HFFc6 (cell line): ENCODE measurements at regions not wholly inside any gene's neighbourhood (a gene's known extent, or its start where the extent isn't known, plus 50 kb on each side); places are given as distances from the start of the nearest gene placed in this dataset.
"Not testable (repeated sequence)": the region's sequence is repeated elsewhere in the genome, so short reads cannot be mapped to it uniquely, and the experiment has no call there.

Source experiments
- DNase-seq: peaks from one replicate; pipeline ENCODE4 v3.0.0-alpha.2; 2018
- H3K27ac Mint-ChIP-seq: 2 replicates; pipeline ENCODE4 v1.8.0; 2020; ENCODE audit warnings: mild to moderate bottlenecking, mixed read lengths
- H3K27me3 Mint-ChIP-seq: 2 replicates; pipeline ENCODE4 v1.8.0; 2021; ENCODE audit warnings: mild to moderate bottlenecking, moderate library complexity, mixed read lengths; ENCODE audit not compliant: insufficient read depth
- H3K36me3 Mint-ChIP-seq: 2 replicates; pipeline ENCODE4 v1.8.0; 2021; ENCODE audit warnings: low read depth, mixed read lengths
- H3K4me1 Mint-ChIP-seq: 2 replicates; pipeline ENCODE4 v1.8.0; 2020; ENCODE audit warnings: low read depth, mixed read lengths
- H3K4me3 Mint-ChIP-seq: 2 replicates; pipeline ENCODE4 v1.8.0; 2020; ENCODE audit warnings: mild to moderate bottlenecking, moderate library complexity, mixed read lengths
- H3K9me3 Mint-ChIP-seq: 2 replicates; pipeline ENCODE4 v1.8.0; 2020; ENCODE audit warnings: mild to moderate bottlenecking, mixed read lengths
- TF ChIP-seq, protein P1 (sequence below): fragments of 200-600 bp; sonication (generic); IDR thresholded peaks from 2 replicates; pipeline ENCODE4 v1.5.0; 2021; ENCODE audit warnings: antibody characterized with exemption, mild to moderate bottlenecking

DNA sequence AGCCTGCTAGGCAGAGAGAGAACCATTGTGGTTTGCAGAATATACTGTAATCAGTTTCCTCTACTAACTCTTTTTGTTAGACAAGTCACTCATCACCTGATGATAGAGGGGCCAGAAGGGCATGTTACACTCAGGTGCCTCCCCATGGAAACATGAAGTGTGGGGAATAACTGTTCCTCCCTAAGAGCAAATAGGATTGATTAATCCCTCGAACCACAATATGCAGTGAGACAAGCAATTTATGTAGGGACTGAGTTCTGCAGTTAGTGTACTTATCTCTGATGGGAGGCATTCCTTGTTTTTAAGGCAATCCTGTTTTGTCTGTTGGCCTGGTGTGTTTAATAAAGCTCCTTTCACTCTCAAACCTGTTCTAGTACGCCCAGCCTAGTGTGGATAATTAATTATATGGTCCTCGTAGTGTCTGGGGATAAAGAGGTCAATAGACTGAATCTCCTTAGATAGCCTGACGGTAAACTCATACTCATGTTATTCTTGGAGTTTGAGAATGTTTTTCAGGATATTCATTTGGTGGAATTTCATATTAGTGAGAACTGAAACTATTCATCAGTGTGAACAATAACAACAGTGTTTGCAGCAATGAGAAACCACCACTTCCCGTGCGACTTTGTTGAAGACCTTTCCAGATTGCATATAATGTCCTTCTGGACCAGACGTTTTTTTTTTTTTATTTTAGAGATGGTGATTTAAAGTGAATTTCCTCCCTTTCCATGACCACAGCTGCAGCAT lies 344.8 kb upstream of the FZD8 start:
- Mint-ChIP-seq H3K4me3 (no peak overlapping the region), H3K9me3 (no peaks in the 10 kb centered on the region), H3K27me3 (peaks cover 7% of the 10 kb centered on the region), H3K27ac (no peak overlapping the region), H3K36me3 (no peaks in the 10 kb centered on the region), H3K4me1 (no peaks in the 10 kb centered on the region)
- TF ChIP-seq, protein P1, sequence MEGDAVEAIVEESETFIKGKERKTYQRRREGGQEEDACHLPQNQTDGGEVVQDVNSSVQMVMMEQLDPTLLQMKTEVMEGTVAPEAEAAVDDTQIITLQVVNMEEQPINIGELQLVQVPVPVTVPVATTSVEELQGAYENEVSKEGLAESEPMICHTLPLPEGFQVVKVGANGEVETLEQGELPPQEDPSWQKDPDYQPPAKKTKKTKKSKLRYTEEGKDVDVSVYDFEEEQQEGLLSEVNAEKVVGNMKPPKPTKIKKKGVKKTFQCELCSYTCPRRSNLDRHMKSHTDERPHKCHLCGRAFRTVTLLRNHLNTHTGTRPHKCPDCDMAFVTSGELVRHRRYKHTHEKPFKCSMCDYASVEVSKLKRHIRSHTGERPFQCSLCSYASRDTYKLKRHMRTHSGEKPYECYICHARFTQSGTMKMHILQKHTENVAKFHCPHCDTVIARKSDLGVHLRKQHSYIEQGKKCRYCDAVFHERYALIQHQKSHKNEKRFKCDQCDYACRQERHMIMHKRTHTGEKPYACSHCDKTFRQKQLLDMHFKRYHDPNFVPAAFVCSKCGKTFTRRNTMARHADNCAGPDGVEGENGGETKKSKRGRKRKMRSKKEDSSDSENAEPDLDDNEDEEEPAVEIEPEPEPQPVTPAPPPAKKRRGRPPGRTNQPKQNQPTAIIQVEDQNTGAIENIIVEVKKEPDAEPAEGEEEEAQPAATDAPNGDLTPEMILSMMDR: no peak
- no peak for DNase-seq

DNA sequence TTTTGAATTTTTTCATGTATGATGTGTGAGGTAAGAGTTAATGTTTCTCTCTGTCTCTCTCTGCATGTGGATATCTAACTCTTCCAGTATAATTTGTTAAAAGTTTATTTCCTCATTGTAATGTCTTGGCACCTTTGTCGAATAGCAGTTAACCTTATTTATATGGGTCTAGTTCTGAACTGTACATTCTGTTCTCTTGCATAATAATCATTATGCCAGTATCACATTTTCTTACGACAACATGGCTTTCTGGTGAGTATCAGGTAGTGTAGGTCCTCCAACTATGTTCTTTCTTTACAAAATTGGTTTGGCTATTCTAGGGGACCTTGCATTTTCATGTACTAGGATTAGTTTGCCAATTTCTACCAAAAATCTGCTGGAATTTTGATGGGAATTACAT lies 337.0 kb upstream of the FZD8 start:
- DNase-seq: no peak
- Mint-ChIP-seq H3K4me1 (no peaks in the 10 kb centered on the region), H3K36me3 (no peaks in the 10 kb centered on the region), H3K4me3 (no peak overlapping the region), H3K9me3 (no peaks in the 10 kb centered on the region), H3K27ac (no peak overlapping the region), H3K27me3 (peaks cover 3% of the 10 kb centered on the region)
- TF ChIP-seq, protein P1: no peak

DNA sequence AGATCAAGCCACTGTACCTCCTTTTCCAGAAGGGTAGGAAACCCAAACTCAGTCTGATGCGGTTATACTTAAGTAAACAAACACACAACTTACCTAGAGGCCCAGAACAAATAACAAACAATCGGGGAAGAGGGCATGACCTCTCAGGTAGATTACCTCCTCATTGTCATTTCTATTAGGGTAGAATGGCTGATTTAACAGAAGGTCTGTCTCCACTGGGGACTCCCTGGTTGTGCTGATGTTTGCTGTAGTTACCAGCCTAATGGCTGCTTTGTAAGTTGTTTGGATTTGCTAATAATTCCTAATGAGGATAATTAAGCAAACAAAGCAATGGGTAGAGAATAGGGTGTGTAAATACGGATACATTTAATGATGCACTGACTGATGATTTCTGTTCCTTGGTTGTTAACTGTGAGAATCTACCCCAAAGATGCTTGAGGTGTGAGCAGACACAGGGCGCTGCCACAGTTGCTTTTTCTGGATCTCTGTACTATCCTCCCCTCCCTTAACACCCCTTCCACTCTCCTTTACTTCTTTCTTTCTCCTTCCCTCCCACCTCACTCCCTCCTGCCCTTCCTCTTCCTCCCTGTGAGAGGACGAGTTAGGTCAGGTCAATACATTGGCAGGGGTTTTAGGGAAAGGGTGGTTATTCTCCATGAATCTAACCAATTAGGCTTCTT lies 332.0 kb upstream of the FZD8 start:
- not testable (repeated sequence) for H3K4me3 Mint-ChIP-seq, H3K27ac Mint-ChIP-seq, DNase-seq, H3K36me3 Mint-ChIP-seq, H3K27me3 Mint-ChIP-seq, H3K9me3 Mint-ChIP-seq, H3K4me1 Mint-ChIP-seq

- Mint-ChIP-seq H3K36me3 (no peaks in the 10 kb centered on the region), H3K27ac (no peak overlapping the region), H3K9me3 (no peaks in the 10 kb centered on the region), H3K4me3 (no peak overlapping the region), H3K27me3 (peaks cover 2% of the 10 kb centered on the region; the same call in 1 of the 2 replicates), H3K4me1 (no peaks in the 10 kb centered on the region)
- TF ChIP-seq, protein P1: no peak
- DNase-seq: no peak
Observed at GRCh38 chr10:35972275-35972674, 330.2 kb upstream of the FZD8 start.

- H3K36me3 Mint-ChIP-seq: no peaks in the 10 kb centered on the region
- peaks cover 2% of the 10 kb centered on the region; the same call in 1 of the 2 replicates for H3K27me3 Mint-ChIP-seq
- no peaks in the 10 kb centered on the region for H3K4me1 Mint-ChIP-seq
- no peaks in the 10 kb centered on the region for H3K9me3 Mint-ChIP-seq
- TF ChIP-seq, protein P1: no peak
- no peak overlapping the region for H3K27ac Mint-ChIP-seq
- no peak for DNase-seq
- H3K4me3 Mint-ChIP-seq: no peak overlapping the region
Observed at GRCh38 chr10:35971397-35971796, 329.3 kb upstream of the FZD8 start.

DNA sequence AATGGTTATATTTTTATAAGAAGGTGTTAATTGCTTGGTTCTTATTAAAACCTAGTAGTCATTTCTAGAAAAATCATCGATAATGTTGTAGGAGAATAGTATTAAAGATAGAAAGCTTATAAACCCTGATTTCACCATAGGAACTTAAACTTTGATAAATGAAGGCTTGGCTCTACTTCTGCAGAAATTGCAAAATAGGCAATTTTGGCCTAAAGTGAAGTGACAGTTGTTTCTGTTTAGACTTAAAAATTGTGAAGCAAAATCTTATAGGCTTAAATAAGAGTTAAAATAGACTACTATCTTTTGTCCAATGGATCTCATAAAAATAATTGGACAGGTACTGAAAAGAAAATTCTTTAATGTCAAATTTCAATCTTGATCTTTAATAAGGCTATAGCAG lies 321.6 kb upstream of the FZD8 start:
- Mint-ChIP-seq H3K27ac (no peak overlapping the region), H3K36me3 (no peaks in the 10 kb centered on the region), H3K4me1 (peaks cover 11% of the 10 kb centered on the region; the same call in 1 of the 2 replicates), H3K27me3 (peaks cover 12% of the 10 kb centered on the region; the same call in 1 of the 2 replicates), H3K4me3 (no peak overlapping the region), H3K9me3 (no peaks in the 10 kb centered on the region)
- TF ChIP-seq, protein P1: no peak
- DNase-seq: no peak
